ENCODE measurements at regions not wholly inside any gene's neighbourhood (a gene's known extent, or its start where the extent isn't known, plus 50 kb on each side); places are given as distances from the start of the nearest gene placed in this dataset.

DNA sequence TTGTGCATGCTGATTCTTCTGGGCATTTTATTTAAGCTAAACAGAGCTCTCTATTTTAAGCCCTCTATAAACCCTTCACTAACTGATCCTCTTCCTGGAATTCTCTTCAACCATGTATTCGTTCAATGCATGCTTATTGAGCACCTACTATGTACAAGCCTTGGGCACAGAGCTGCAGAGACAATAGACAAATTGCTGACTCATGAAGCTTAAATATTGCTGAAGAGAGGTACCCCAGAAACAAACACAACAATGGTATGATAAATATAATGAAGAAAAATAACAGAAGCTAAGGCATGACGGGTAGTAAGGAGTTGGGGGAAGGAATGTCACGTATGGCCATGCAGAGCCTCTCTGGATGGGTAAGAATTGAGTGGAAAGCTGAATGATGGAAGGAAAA is 222.2 kb downstream of the PPARGC1A start:
- Histone ChIP-seq H2AK5ac (ENCODE audit: low read depth, low read length) (no peak overlapping the region), H2BK120ac (ENCODE audit: low read depth, low read length) (no peak overlapping the region), H2AK9ac (replicated peaks; ENCODE audit: low read depth, low read length, poor library complexity) (no peak overlapping the region), H3K27me3 (ENCODE audit: control insufficient read depth, insufficient read depth, low read length) (no peaks in the 10 kb centered on the region), H3K79me1 (ENCODE audit: low read depth in 1 of 2, low read length in 2 of 2) (no peaks in the 10 kb centered on the region), H2AFZ (replicated peaks; ENCODE audit: low read length, poor library complexity) (no peak overlapping the region), H3K56ac (ENCODE audit: extremely low read depth, insufficient read depth, low read length) (no peak overlapping the region), H4K20me1 (ENCODE audit: insufficient read depth, low read length) (no peaks in the 10 kb centered on the region), H3K36me3 (ENCODE audit: control insufficient read depth, insufficient read depth, low read length) (no peaks in the 10 kb centered on the region), H3K18ac (ENCODE audit: low read depth, low read length) (no peak overlapping the region), H2BK20ac (ENCODE audit: low read depth, low read length) (no peak overlapping the region), H3K23ac (ENCODE audit: low read depth, low read length) (no peak overlapping the region), H3K9me3 (ENCODE audit: control insufficient read depth, insufficient read depth, low read length) (no peaks in the 10 kb centered on the region), H3K9me1 (ENCODE audit: insufficient read depth, low read length) (no peaks in the 10 kb centered on the region), H3K4me2 (ENCODE audit: low read depth, low read length) (no peak overlapping the region), H3K14ac (replicated peaks; ENCODE audit: low read depth, low read length) (no peak overlapping the region), H3K4ac (ENCODE audit: low read depth, low read length) (no peak overlapping the region), H2BK5ac (ENCODE audit: low read depth, low read length, poor library complexity, severe bottlenecking) (no peak overlapping the region), H2BK15ac (ENCODE audit: low read depth, low read length) (no peak overlapping the region), H4K5ac (ENCODE audit: low read depth, low read length) (no peak overlapping the region), H4K91ac (ENCODE audit: insufficient read depth, low read depth, low read length) (no peak overlapping the region), H3K4me1 (ENCODE audit: control insufficient read depth, insufficient read depth, low read length) (no peaks in the 10 kb centered on the region), H4K8ac (ENCODE audit: low read depth in 2 of 2, low read length in 2 of 2) (no peak overlapping the region), H3K27ac (ENCODE audit: insufficient read depth, low read length) (no peak overlapping the region), H3K4me3 (ENCODE audit: insufficient read depth, low read depth, low read length) (no peak overlapping the region), H3K9ac (ENCODE audit: low read depth, low read length) (no peak overlapping the region)
- ATAC-seq (ENCODE audit: low read depth) = no peak
- DNase-seq = no peak
- 44% methylated on average over 2 of the region's 3 CpGs; no CpG with 5 or more reads in 1 of the 2 experiments for WGBS, 2 experiments (ENCODE audit: extremely low coverage in 2 of 2, insufficient read length in 1 of 2)
- in situ Hi-C loops (cut with MboI; ENCODE audit: low sequenced_read_pairs) = no loop called here
- POLR2A ChIA-PET (ENCODE audit: unreplicated experiment) = no interaction called here
- intact Hi-C loops (cut with micrococcal nuclease) = loop anchor here (1.0 kb wide), 1 partner anchor 32 kb away; no protein-coding TSS in a partner anchor
- no TSS peak for BruUV-seq (replicated peaks)
- CTCF ChIA-PET = no interaction called here
- dilution Hi-C loops (cut with HindIII; ENCODE audit: low sequenced_read_pairs, unreplicated experiment) = no loop called here
- peak; percentile 82 for TF ChIP-seq MAFK (IDR thresholded peaks at IDR 0.05; ENCODE audit: low read depth, low read length)
- TF ChIP-seq MXI1 (IDR thresholded peaks at IDR 0.05; ENCODE audit: borderline replicate concordance, low read depth, low read length) = no peak
